PC-3 (cell line): ENCODE measurements at regions not wholly inside any gene's neighbourhood (a gene's known extent, or its start where the extent isn't known, plus 50 kb on each side); places are given as distances from the start of the nearest gene placed in this dataset.

Experiments
- ATAC-seq: fragments of 200-7000 bp; cut with Tn5 transposase; 2 replicates; pipeline ENCODE4 v1.9.1; 2020; ENCODE audit warnings: mild to moderate bottlenecking, moderate library complexity
- BruUV-seq: library from RNA; stranded (reverse); fragments of 400-500 nt; replicated peaks from 2 replicates; lab custom pipeline; 2021; lab: Mats Ljungman, UMichigan
- CTCF ChIA-PET: fragments of 300-600 bp; sonication (Branson Sonifier 250); formaldehyde crosslinking; loops from one replicate; lab custom pipeline; 2022; ENCODE audit warnings: antibody characterized with exemption; lab: Charles Lee
- POLR2A ChIA-PET: fragments of 300-600 bp; sonication (Branson Sonifier 250); formaldehyde crosslinking; loops from one replicate; lab custom pipeline; 2022; ENCODE audit warnings: antibody characterized with exemption; ENCODE audit not compliant: unreplicated experiment; lab: Charles Lee
- DNase-seq: peaks from one replicate; pipeline ENCODE4 v3.0.0-alpha.2; 2015
- H2AFZ ChIP-seq: fragments of 300-600 bp; sonication (generic); 2 replicates; pipeline ENCODE4 v1.6.0; 2016; ENCODE audit warnings: antibody characterized with exemption, low read length
- H3F3A ChIP-seq: fragments of 300-600 bp; sonication (generic); one replicate; pipeline ENCODE4 v1.6.0; 2017; ENCODE audit warnings: antibody characterized with exemption, low read length, control low read depth, mild to moderate bottlenecking; ENCODE audit not compliant: unreplicated experiment
- H3K27ac ChIP-seq: fragments of 300-600 bp; sonication (generic); 2 replicates; pipeline ENCODE4 v1.5.1; 2016; ENCODE audit warnings: mild to moderate bottlenecking, low read length
- H3K27me3 ChIP-seq: fragments of 300-600 bp; sonication (generic); 2 replicates; pipeline ENCODE4 v1.6.1; 2016; ENCODE audit warnings: low read length, mixed read lengths
- H3K36me3 ChIP-seq: fragments of 300-600 bp; sonication (generic); 2 replicates; pipeline ENCODE4 v1.6.1; 2016; ENCODE audit warnings: low read depth, mixed run types, low read length, mixed read lengths
- H3K4me1 ChIP-seq: fragments of 300-600 bp; sonication (generic); 2 replicates; pipeline ENCODE4 v1.5.1; 2016; ENCODE audit warnings: low read length; ENCODE audit not compliant: insufficient read depth
- H3K4me2 ChIP-seq: fragments of 300-600 bp; sonication (generic); 2 replicates; pipeline ENCODE4 v1.6.0; 2016; ENCODE audit warnings: low read length
- H3K4me3 ChIP-seq: fragments of 300-600 bp; sonication (generic); 2 replicates; pipeline ENCODE4 v1.5.1; 2016; ENCODE audit warnings: mild to moderate bottlenecking, low read length, mixed read lengths
- H3K79me2 ChIP-seq: fragments of 300-600 bp; sonication (generic); 2 replicates; pipeline ENCODE4 v1.6.1; 2017; ENCODE audit warnings: low read length, mixed read lengths
- H3K9ac ChIP-seq: fragments of 300-600 bp; sonication (generic); 2 replicates; pipeline ENCODE4 v1.6.0; 2016; ENCODE audit warnings: mild to moderate bottlenecking, low read length
- H3K9me2 ChIP-seq: fragments of 300-600 bp; sonication (generic); replicated peaks from 2 replicates; pipeline ENCODE4 v1.6.1; 2016; ENCODE audit warnings: mixed run types, low read length, mixed read lengths
- H3K9me3 ChIP-seq: fragments of 300-600 bp; sonication (generic); 2 replicates; pipeline ENCODE4 v1.6.1; 2016; ENCODE audit warnings: low read length, mixed read lengths
- H4K20me1 ChIP-seq: fragments of 300-600 bp; sonication (generic); 2 replicates; pipeline ENCODE4 v1.6.1; 2016; ENCODE audit warnings: low read length, mixed read lengths
- EZH2 ChIP-seq: fragments of 300-600 bp; sonication (generic); IDR thresholded peaks from one replicate; pipeline ENCODE4 v1.6.1; 2017; ENCODE audit warnings: antibody characterized with exemption, mild to moderate bottlenecking, low read length; ENCODE audit not compliant: unreplicated experiment
- EZH2phosphoT487 ChIP-seq: fragments of 300-600 bp; sonication (generic); IDR thresholded peaks from 2 replicates; pipeline ENCODE4 v1.6.1; 2018; ENCODE audit warnings: mild to moderate bottlenecking, antibody characterized with exemption, low read length, borderline replicate concordance
- intact Hi-C: fragments of 100-400 bp; cut with micrococcal nuclease; formaldehyde crosslinking; loops from 2 replicates; pipeline ENCODE4 v1.9.0; 2023
- TF ChIP-seq, protein P1 (sequence below): fragments of 300-600 bp; sonication (generic); conservative IDR thresholded peaks from 2 replicates; pipeline ENCODE4 v1.5.1; 2017; ENCODE audit warnings: antibody characterized with exemption, low read depth, mild to moderate bottlenecking, low read length

DNA sequence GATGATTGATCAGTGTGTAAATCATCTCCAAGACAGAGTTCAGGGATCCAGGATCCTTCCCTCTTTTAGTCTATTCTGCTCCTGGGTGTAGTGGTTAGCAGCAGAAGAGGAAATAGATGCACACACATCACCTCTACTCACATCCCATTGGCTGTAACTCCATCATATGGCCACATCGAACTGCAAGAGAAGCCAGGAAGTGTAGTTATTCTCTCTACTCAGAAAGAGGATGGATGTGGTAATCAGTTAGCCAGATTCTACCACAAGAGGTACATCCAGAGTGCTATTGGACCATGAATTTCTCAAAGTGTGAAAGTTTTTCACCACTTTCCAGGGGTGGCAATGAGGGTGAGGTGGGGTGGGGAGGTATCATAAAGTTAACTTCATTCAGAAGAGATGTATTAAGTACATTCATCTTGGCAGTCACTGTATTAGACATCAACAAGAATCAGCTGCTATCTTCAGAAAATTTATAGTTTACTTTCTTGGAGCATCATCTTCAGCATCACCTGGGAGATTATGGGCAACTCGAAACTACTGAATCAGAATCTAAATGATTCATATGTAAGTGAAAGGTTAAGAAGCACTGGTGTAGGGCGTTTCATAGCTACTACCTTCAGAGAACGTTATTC is 60.6 kb upstream of the GAP43 start:
- Histone ChIP-seq H4K20me1 (no peaks in the 10 kb centered on the region), H3K9me3 (no peaks in the 10 kb centered on the region), H3K4me3 (no peak overlapping the region), H3K9ac (no peak overlapping the region), H3K27ac (no peak overlapping the region), H3K9me2 (no peaks in the 10 kb centered on the region), H3F3A (no peaks in the 10 kb centered on the region), H3K79me2 (no peaks in the 10 kb centered on the region), H3K36me3 (no peaks in the 10 kb centered on the region), H3K27me3 (peaks cover 24% of the 10 kb centered on the region), H3K4me2 (no peak overlapping the region), H3K4me1 (no peaks in the 10 kb centered on the region), H2AFZ (no peak overlapping the region)
- BruUV-seq, result no TSS peak
- TF ChIP-seq EZH2, result no peak
- ChIA-PET POLR2A (no interaction called here), CTCF (no interaction called here)
- ATAC-seq, result no peak
- DNase-seq, result no peak
- intact Hi-C loops, result no loop called here

GRCh38 chr3:115563984-115564383 is 59.3 kb upstream of the GAP43 start:
- ATAC-seq (no peak), DNase-seq (no peak)
- TF ChIP-seq, protein P1, sequence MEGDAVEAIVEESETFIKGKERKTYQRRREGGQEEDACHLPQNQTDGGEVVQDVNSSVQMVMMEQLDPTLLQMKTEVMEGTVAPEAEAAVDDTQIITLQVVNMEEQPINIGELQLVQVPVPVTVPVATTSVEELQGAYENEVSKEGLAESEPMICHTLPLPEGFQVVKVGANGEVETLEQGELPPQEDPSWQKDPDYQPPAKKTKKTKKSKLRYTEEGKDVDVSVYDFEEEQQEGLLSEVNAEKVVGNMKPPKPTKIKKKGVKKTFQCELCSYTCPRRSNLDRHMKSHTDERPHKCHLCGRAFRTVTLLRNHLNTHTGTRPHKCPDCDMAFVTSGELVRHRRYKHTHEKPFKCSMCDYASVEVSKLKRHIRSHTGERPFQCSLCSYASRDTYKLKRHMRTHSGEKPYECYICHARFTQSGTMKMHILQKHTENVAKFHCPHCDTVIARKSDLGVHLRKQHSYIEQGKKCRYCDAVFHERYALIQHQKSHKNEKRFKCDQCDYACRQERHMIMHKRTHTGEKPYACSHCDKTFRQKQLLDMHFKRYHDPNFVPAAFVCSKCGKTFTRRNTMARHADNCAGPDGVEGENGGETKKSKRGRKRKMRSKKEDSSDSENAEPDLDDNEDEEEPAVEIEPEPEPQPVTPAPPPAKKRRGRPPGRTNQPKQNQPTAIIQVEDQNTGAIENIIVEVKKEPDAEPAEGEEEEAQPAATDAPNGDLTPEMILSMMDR, result no peak
- no peak for TF ChIP-seq EZH2
- TF ChIP-seq EZH2phosphoT487, result no peak
- CTCF ChIA-PET, result no interaction called here
- Histone ChIP-seq H3K9ac (no peak overlapping the region), H3F3A (no peaks in the 10 kb centered on the region), H3K4me2 (no peak overlapping the region), H3K4me1 (no peaks in the 10 kb centered on the region), H3K9me3 (no peaks in the 10 kb centered on the region), H3K4me3 (no peak overlapping the region), H4K20me1 (no peaks in the 10 kb centered on the region), H2AFZ (no peak overlapping the region), H3K36me3 (no peaks in the 10 kb centered on the region), H3K9me2 (no peaks in the 10 kb centered on the region), H3K79me2 (no peaks in the 10 kb centered on the region), H3K27me3 (peaks cover 11% of the 10 kb centered on the region; the same call in 1 of the 2 replicates), H3K27ac (no peak overlapping the region)
- BruUV-seq, result no TSS peak
- POLR2A ChIA-PET, result interaction anchor here (0.7 kb wide), 1 partner anchor 257 kb away, joined by 3 read pairs; no protein-coding TSS in a partner anchor
- intact Hi-C loops, result no loop called here

GRCh38 chr3:115571413-115571812 is 51.9 kb upstream of the GAP43 start:
- H3K9me3 ChIP-seq, result no peaks in the 10 kb centered on the region
- H3F3A ChIP-seq, result no peaks in the 10 kb centered on the region
- no peaks in the 10 kb centered on the region for H3K79me2 ChIP-seq
- H3K4me3 ChIP-seq, result no peak overlapping the region
- no TSS peak for BruUV-seq
- TF ChIP-seq EZH2phosphoT487 (no peak), EZH2 (no peak)
- TF ChIP-seq, protein P1, result no peak
- H3K27ac ChIP-seq, result no peak overlapping the region
- ChIA-PET CTCF (no interaction called here), POLR2A (no interaction called here)
- ATAC-seq (no peak), DNase-seq (no peak)
- peaks cover 9% of the 10 kb centered on the region for H3K27me3 ChIP-seq
- no peak overlapping the region for H3K9ac ChIP-seq
- H4K20me1 ChIP-seq, result no peaks in the 10 kb centered on the region
- no peak overlapping the region for H2AFZ ChIP-seq
- no peaks in the 10 kb centered on the region for H3K4me1 ChIP-seq
- H3K9me2 ChIP-seq, result no peaks in the 10 kb centered on the region
- no peak overlapping the region for H3K4me2 ChIP-seq
- intact Hi-C loops, result no loop called here
- no peaks in the 10 kb centered on the region for H3K36me3 ChIP-seq
